Spleen (tissue), 7 donors: ENCODE measurements at regions not wholly inside any gene's neighbourhood (a gene's known extent, or its start where the extent isn't known, plus 50 kb on each side); places are given as distances from the start of the nearest gene placed in this dataset.

ENCODE experiments used
- POLR2A ChIP-seq, 3 donors: fragments of 450-650 bp; IDR thresholded peaks; one replicate each; pipeline ENCODE4 v1.5.1; 2017; ENCODE audit warnings: antibody characterized with exemption in 3 of 3, mild to moderate bottlenecking in 1 of 3
- POLR2AphosphoS5 ChIP-seq, 3 donors: sonication (generic); formaldehyde crosslinking; IDR thresholded peaks; one replicate each; pipeline ENCODE4 v1.5.1; 2017; ENCODE audit warnings: antibody characterized with exemption in 3 of 3
- TF ChIP-seq, protein P1 (sequence below), 11 experiments: fragments of 200-600 bp in 7 of 11; fragments of 450-650 bp in 4 of 11; sonication (generic) in 4 of 11; IDR thresholded peaks in 8 of 11; conservative IDR thresholded peaks in 3 of 11; 1 replicate in 7 of 11; 2 replicates in 4 of 11; pipeline versions ENCODE4 v1.4.0 to v1.8.0; 2016 to 2021; ENCODE audit warnings: antibody characterized with exemption in 11 of 11, inconsistent platforms in 4 of 11, mild to moderate bottlenecking in 1 of 11
- donor health status: DM: no; HTN: no; CAD: no; lungs with moderate emphysema.
- donor health status: DM: no; HTN: no; CAD: no.
- donor health status: DM: no; HTN: no; CAD: no.

DNA sequence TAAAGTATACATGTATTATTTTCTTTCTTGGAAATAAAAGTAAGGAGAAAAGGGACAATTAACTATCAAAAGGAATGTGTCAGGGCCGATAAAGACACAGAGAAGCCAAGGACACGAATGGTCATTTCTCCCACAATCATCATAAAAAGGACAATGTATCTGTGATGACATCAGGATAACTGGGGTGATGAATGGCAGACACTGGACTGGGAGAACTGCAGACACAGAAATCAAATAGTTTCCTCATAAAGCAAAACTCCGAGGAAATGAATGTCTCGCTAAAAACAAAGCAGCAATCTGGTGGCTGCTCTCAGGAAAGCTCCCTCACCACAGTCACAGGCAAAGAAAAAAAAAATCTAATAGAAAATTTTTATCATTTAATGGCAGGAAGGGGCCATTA is 69.3 kb upstream of the NPY start:
- TF ChIP-seq POLR2A (IDR thresholded peaks at IDR 0.05) (no peak), POLR2AphosphoS5 (IDR thresholded peaks at IDR 0.05) (no peak)
- TF ChIP-seq, protein P1, sequence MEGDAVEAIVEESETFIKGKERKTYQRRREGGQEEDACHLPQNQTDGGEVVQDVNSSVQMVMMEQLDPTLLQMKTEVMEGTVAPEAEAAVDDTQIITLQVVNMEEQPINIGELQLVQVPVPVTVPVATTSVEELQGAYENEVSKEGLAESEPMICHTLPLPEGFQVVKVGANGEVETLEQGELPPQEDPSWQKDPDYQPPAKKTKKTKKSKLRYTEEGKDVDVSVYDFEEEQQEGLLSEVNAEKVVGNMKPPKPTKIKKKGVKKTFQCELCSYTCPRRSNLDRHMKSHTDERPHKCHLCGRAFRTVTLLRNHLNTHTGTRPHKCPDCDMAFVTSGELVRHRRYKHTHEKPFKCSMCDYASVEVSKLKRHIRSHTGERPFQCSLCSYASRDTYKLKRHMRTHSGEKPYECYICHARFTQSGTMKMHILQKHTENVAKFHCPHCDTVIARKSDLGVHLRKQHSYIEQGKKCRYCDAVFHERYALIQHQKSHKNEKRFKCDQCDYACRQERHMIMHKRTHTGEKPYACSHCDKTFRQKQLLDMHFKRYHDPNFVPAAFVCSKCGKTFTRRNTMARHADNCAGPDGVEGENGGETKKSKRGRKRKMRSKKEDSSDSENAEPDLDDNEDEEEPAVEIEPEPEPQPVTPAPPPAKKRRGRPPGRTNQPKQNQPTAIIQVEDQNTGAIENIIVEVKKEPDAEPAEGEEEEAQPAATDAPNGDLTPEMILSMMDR (IDR thresholded peaks at IDR 0.05 in 8 of 11, conservative IDR thresholded peaks at IDR 0.05 in 3 of 11), result no peak
